HG02610 (cell line): ENCODE measurements at regions not wholly inside any gene's neighbourhood (a gene's known extent, or its start where the extent isn't known, plus 50 kb on each side); places are given as distances from the start of the nearest gene placed in this dataset.
A peak's percentile ranks its signal among the peaks of the same experiment; 100 is the strongest.
"Not testable (repeated sequence)": the region's sequence is repeated elsewhere in the genome, so short reads cannot be mapped to it uniquely, and the experiment has no call there.

Source experiments
- ATAC-seq: cut with Tn5 transposase; IDR thresholded peaks from one replicate; pipeline ENCODE4 v1.9.1; 2021; ENCODE audit warnings: mild to moderate bottlenecking, moderate library complexity; ENCODE audit not compliant: unreplicated experiment

DNA sequence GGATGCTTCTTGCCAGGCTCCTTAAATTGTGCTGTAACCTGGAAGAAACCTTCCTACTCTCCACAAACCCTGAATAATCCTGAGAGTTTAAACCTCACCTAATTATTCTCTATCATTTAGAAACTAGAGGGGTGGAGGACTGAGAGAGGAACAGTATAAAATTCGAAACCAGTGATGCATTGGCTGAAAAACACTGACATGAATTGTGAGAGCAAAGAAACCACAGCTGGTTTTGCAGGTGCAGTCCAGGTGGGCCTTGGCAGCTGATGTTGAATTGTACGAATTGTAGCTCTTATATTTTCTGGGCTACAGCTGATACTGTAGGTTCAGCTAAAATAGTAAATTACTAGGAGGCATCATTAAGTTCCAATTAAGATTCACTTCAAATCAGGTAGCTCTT, 227.0 kb upstream of the SLITRK5 start:
- peak; percentile 96 for ATAC-seq

DNA sequence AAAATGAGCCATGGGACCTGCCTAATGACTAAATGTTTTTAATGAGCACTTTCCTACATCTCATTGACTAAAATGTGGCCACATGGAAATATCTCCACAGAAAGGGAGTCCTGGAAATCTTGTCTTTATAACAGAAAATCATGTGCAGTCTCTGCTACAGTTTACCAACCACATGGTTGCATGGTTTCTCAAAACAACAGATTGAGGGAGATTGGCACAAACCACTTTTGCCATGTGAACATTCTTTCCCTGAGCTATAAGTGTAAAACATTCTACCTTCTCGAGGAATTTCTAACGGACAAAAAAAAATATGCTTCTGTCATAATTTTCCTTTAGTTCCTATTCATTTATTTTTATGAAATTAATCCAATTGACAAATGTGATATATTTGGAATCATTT, 218.9 kb upstream of the SLITRK5 start:
- no peak for ATAC-seq

- ATAC-seq = no peak
Measured at GRCh38 chr13:87453244-87453643, 217.9 kb upstream of the SLITRK5 start.

GRCh38 chr13:87459419-87459818, 211.8 kb upstream of the SLITRK5 start:
- no peak for ATAC-seq

- ATAC-seq = no peak
Measured at GRCh38 chr13:87497426-87497825, 173.7 kb upstream of the SLITRK5 start.

GRCh38 chr13:87498681-87499080, 172.5 kb upstream of the SLITRK5 start:
- no peak for ATAC-seq

GRCh38 chr13:87524775-87525174, 146.4 kb upstream of the SLITRK5 start:
- no peak for ATAC-seq

DNA sequence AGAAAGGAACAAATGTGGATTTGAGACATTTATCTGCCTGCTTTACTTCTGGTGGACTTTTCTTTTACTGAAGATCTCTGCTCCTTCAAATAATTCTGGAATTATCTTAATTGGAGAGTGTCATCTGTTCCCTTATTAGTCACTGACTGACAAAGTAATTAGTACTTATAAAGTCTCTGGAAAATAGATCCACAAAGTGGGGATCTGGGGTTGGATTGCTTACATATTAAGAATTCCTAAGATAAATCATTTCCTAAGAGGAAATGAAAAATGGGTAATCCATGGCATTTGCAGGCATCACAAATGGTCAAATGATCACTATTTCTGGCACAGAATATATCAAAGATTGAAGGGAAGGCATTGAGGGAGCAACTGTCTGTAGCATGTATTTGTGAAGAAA, 137.4 kb upstream of the SLITRK5 start:
- ATAC-seq = no peak

DNA sequence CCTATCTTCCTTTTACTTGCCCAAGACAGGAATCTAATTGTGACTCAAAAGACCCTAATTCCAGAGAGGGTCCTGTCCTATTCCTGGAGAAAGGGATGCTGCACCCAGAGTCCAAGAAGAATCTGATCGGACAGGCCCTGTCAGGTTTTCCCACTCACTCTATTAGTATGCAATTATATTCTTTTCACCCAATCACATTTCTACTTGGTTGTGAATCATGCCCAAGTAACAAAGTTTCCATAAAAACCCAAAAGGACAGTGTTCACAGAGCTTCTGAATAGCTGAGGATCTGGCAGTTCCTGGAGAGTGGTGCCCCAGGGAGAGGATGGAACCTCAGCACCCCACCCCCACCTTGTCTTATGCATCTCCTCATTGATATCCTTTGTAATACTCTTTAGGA, 135.3 kb upstream of the SLITRK5 start:
- no peak for ATAC-seq

DNA sequence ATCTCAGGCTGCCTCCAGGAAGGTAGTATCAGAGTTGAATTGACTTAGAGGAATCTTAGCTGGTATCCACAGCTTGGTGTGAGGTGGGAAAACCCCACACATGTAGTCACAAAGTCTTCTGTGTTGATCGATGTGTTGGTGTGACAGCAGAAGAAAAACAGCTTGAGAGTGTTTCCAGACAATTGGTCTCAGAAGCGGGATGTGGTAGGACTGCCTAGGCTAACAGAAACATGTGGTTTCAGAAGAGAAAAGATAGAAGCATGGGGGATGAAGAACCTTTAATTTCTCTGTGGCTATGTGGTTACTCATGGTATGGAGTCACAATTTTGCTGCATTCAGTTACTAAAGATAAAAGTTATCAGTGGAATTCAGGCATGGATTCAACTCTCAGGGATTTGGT, 134.7 kb upstream of the SLITRK5 start:
- peak; percentile 81 for ATAC-seq

- ATAC-seq = peak; percentile 94
Measured at GRCh38 chr13:87536899-87537298, 134.3 kb upstream of the SLITRK5 start.

DNA sequence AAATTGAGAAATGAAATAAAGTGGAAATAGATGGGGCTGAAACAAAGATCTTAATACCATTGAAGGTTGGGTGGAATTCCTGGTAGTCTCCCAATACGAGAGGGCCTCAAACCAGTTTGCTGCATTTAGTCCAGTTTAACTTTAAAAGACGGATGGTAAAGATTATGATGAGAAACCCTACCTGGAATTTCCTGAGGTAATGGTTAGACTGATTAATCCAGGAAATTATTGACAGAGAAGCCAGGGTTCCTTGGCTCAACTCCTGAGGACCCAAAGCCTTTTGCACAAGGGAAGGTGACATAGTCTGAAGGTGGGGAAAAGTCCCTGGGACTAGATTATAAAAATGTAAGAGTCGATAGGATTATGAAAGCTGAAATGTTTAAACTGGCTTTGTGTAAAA, 133.2 kb upstream of the SLITRK5 start:
- ATAC-seq = no peak

- ATAC-seq = no peak
Measured at GRCh38 chr13:87538366-87539052, 132.7 kb upstream of the SLITRK5 start.

DNA sequence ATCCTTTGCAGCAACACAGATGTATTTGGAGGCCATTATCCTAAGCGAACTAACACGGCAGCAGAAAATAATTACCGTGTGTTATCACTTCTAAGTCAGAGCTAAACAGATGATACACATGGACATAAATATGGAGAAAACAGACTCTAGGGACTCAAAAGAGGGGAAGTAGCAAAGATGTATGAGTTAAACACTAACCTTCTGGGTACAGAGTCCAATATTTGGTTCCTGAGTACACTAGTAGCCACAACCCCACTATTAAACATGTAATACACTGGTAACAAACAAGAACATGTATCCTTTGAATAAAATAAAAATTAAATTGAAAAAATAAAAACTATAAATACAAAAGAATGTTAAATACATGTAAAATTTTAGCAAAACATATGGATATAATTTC, 118.0 kb upstream of the SLITRK5 start:
- ATAC-seq = no peak

DNA sequence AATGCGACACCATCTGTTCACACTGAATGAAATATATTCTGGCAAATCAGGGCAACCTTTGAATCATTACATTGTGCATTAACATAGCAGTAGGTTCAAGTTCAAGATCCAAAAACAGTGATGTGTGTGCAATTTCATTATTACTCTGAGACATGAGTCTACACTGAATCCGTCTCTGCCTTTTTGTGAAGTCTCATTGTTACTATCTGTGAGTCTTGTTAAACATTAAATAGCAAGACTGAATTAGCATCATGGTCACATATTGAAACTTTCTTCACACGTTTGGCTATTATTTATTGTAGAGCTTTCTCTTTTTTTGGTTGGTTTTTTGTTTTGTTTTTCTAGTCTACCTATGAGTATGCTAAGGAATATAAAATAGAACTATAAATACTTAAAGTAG, 117.1 kb upstream of the SLITRK5 start:
- peak; percentile 67 for ATAC-seq

- no peak for ATAC-seq
Measured at GRCh38 chr13:87557788-87558187, 113.4 kb upstream of the SLITRK5 start.

DNA sequence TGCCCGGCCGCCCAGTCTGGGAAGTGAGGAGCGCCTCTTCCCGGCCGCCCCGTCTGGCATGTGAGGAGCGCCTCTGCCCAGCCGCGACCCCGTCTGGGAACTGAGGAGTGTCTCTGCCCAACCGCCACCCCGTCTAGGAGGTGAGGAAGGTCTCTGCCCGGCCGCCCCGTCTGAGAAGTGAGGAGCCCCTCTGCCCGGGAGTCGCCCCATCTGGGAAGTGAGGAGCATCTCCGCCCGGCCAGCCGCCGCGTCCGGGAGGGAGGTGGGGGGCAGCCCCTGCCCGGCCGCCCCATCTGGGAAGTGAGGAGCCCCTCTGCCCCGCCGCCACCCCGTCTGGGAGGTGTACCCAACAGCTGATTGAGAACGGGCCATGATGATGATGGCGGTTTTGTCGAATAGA, 109.6 kb upstream of the SLITRK5 start:
- ATAC-seq = not testable (repeated sequence)

DNA sequence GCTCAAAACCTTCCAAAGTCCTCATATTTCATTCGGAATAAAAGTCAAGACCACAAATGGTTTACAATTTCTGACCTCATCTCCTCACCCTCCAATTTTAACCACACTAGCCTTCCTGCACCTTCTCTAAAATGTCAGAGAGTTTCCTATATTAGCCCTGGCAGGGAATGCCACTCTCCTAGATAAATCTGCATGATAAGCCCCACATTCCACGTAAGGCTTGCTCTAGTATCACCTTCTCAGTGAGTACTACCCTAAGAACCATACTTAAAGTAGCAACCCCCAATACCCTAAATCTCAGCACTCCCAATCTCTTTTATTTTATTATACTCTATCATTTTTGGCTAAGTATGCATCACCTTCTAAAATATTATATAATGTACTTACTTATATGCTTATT, 100.5 kb upstream of the SLITRK5 start:
- ATAC-seq = no peak

DNA sequence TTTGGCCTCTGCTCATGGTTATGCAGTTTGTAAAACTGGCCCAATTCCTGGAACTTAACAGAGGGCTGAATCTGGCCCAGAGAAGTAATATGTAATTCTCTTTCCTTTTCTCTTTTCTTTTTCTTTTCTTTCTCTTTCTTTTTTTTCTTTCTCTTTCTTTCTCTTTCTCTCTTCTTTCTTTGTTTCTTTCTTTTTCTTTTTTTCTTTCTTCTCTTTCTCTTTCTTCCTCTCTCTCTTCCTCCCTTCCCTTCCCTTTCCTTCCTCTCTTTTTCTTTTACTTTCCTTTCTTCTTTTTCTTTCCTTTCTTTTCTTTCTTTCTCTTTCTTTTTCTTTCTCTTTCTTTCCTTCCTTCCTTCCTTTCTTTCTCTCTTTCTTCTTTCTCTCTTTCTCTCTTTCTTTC, 88.8 kb upstream of the SLITRK5 start:
- no peak for ATAC-seq

DNA sequence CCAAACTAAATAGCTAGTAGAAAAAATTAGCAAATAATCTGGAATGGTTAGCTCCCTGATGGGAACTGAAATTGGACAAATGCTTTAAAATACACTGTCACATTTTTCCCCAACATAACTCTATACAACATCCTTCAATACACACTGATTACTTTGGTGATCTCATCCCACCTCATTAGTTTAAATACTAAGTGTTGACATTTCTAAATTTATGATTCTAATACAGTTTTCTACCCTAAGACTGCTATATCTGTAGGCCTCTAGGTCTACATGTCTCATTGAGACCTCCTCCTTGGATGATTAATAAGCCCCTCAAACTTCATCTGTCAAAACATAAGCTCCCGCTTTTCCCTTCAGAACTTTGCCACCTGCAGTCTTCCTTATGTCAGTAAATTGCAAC, 80.7 kb upstream of the SLITRK5 start:
- no peak for ATAC-seq

- ATAC-seq = not testable (repeated sequence)
Measured at GRCh38 chr13:87604437-87604836, 66.7 kb upstream of the SLITRK5 start.

DNA sequence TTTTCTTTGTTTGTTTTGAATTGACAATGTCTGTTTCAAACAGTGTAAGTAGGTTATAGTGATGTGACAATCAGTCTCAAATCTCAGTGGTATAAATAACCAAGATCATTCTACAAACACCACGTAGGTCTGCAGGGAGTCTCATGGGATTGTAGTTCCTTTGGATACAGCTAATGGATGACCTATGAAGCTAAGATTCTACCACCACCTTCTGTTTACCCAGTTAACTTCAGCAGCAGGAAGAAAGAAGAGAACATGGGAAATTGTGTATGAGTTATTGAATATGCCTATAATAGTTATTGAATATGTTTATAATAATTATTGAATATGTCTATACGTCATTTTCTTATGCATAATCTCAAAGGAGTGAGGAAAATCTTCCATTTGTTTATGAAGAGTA, 63.9 kb upstream of the SLITRK5 start:
- no peak for ATAC-seq

- no peak for ATAC-seq
Measured at GRCh38 chr13:87614276-87614675, 56.9 kb upstream of the SLITRK5 start.
